DOHH2 (cell line): ENCODE measurements at regions not wholly inside any gene's neighbourhood (a gene's known extent, or its start where the extent isn't known, plus 50 kb on each side); places are given as distances from the start of the nearest gene placed in this dataset.

Experiments
- H3F3A ChIP-seq: fragments of 200-600 bp; sonication (generic), shearing (Covaris generic); 2 replicates; pipeline ENCODE4 v1.6.0; 2016; ENCODE audit warnings: antibody characterized with exemption, mild to moderate bottlenecking; ENCODE audit not compliant: control insufficient read depth, insufficient read depth
- H3K27ac ChIP-seq: fragments of 200-600 bp; sonication (generic); 2 replicates; pipeline ENCODE4 v1.5.1; 2014; ENCODE audit warnings: low read depth, mild to moderate bottlenecking, low read length, moderate library complexity
- H3K27me3 ChIP-seq: fragments of 200-600 bp; sonication (generic); 2 replicates; pipeline ENCODE4 v1.6.1; 2014; ENCODE audit warnings: mild to moderate bottlenecking, low read length, mixed read lengths; ENCODE audit not compliant: control insufficient read depth
- H3K36me3 ChIP-seq: fragments of 200-600 bp; sonication (generic); 2 replicates; pipeline ENCODE4 v1.6.1; 2014; ENCODE audit warnings: mild to moderate bottlenecking, low read length, moderate library complexity, mixed read lengths; ENCODE audit not compliant: control insufficient read depth
- H3K4me1 ChIP-seq: fragments of 200-600 bp; sonication (generic); 2 replicates; pipeline ENCODE4 v1.6.1; 2014; ENCODE audit warnings: mild to moderate bottlenecking, low read length, mixed read lengths; ENCODE audit not compliant: control insufficient read depth
- H3K4me2 ChIP-seq: fragments of 200-600 bp; sonication (generic); 2 replicates; pipeline ENCODE4 v1.6.0; 2014; ENCODE audit warnings: mild to moderate bottlenecking, low read length, moderate library complexity
- H3K4me3 ChIP-seq: fragments of 200-600 bp; sonication (generic); 2 replicates; pipeline ENCODE4 v1.5.1; 2014; ENCODE audit warnings: mild to moderate bottlenecking, low read length, mixed read lengths
- H3K79me2 ChIP-seq: fragments of 200-600 bp; sonication (generic); 2 replicates; pipeline ENCODE4 v1.6.1; 2014; ENCODE audit warnings: mild to moderate bottlenecking, low read length, mixed read lengths; ENCODE audit not compliant: control insufficient read depth
- H3K9me2 ChIP-seq: fragments of 200-600 bp; sonication (generic); replicated peaks from 2 replicates; pipeline ENCODE4 v1.6.1; 2014; ENCODE audit warnings: mild to moderate bottlenecking, low read length, mixed read lengths; ENCODE audit not compliant: control insufficient read depth
- H3K9me3 ChIP-seq: fragments of 200-600 bp; sonication (generic); 2 replicates; pipeline ENCODE4 v1.6.1; 2014; ENCODE audit warnings: antibody characterized with exemption, low read length, mixed read lengths; ENCODE audit not compliant: control insufficient read depth, insufficient read depth
- H4K20me1 ChIP-seq: fragments of 200-600 bp; sonication (generic); 2 replicates; pipeline ENCODE4 v1.6.0; 2014; ENCODE audit warnings: low read depth, mild to moderate bottlenecking, antibody characterized with exemption, low read length, moderate library complexity; ENCODE audit not compliant: control insufficient read depth, insufficient read depth
- CTCF ChIP-seq: fragments of 200-600 bp; sonication (generic); IDR thresholded peaks from one replicate; pipeline ENCODE4 v1.5.1; 2014; ENCODE audit warnings: antibody characterized with exemption, mild to moderate bottlenecking, low read depth, low read length; ENCODE audit not compliant: poor library complexity, severe bottlenecking
- EZH2phosphoT487 ChIP-seq: fragments of 200-600 bp; sonication (generic); IDR thresholded peaks from 2 replicates; pipeline ENCODE4 v1.6.1; 2017; ENCODE audit warnings: borderline replicate concordance, mild to moderate bottlenecking, antibody characterized with exemption, low read length, moderate library complexity, mixed read lengths

DNA sequence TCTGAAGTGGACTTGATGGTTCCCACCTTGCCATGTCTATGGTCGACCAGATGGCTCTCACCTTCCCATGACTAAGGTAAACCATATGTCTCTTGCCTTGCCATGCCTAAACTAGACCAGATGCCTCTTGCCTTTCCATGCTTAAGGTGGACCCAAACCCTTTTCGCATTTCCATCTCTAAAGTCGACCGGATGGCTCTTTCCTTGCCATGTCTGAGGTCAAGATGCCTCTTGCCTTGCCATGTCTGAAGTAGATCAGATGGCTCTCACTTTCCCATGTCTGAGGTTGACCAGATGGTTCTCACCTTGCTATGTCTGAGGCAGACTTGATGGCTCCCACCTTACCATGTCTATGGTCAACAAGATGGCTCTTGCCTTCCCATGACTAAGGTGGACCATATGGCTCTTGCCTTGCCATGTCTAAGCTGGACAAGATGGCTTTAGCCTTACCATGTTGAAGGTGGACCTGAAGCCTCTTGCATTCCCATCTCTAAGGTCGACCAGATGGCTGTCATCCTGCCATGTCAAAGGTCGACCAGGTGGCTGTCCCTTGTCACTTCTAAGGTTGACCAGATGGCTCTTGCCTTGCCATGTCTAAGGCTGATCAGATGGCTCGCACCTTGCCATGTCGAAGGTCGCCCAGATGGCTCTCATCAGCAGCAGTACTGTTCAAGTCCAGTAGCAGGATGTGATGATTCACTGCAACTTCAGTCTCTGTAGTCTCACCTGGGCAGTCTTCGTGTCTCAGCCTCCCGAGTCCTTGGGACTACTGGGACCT lies 1439.4 kb downstream of the UQCRFS1 start:
- Histone ChIP-seq H3F3A (no peaks in the 10 kb centered on the region), H3K9me3 (peaks cover 8% of the 10 kb centered on the region; the same call in 1 of the 2 replicates), H3K79me2 (no peaks in the 10 kb centered on the region), H4K20me1 (no peaks in the 10 kb centered on the region), H3K27me3 (no peaks in the 10 kb centered on the region), H3K27ac (no peak overlapping the region), H3K4me3 (no peak overlapping the region), H3K4me1 (no peaks in the 10 kb centered on the region), H3K4me2 (no peak overlapping the region), H3K9me2 (no peaks in the 10 kb centered on the region), H3K36me3 (peaks cover 32% of the 10 kb centered on the region)
- TF ChIP-seq CTCF (no peak), EZH2phosphoT487 (no peak)

GRCh38 chr19:27772059-27772458 lies 1440.9 kb downstream of the UQCRFS1 start:
- H3K27me3 ChIP-seq = no peaks in the 10 kb centered on the region
- H3K27ac ChIP-seq = no peak overlapping the region
- H3K4me2 ChIP-seq = no peak overlapping the region
- H3K9me2 ChIP-seq = no peaks in the 10 kb centered on the region
- H4K20me1 ChIP-seq = no peaks in the 10 kb centered on the region
- no peaks in the 10 kb centered on the region for H3K79me2 ChIP-seq
- H3K4me3 ChIP-seq = no peak overlapping the region
- no peaks in the 10 kb centered on the region for H3K4me1 ChIP-seq
- H3K36me3 ChIP-seq = peaks cover 32% of the 10 kb centered on the region
- no peaks in the 10 kb centered on the region for H3F3A ChIP-seq
- TF ChIP-seq CTCF (no peak), EZH2phosphoT487 (no peak)
- H3K9me3 ChIP-seq = peaks cover 12% of the 10 kb centered on the region; the same call in 1 of the 2 replicates

DNA sequence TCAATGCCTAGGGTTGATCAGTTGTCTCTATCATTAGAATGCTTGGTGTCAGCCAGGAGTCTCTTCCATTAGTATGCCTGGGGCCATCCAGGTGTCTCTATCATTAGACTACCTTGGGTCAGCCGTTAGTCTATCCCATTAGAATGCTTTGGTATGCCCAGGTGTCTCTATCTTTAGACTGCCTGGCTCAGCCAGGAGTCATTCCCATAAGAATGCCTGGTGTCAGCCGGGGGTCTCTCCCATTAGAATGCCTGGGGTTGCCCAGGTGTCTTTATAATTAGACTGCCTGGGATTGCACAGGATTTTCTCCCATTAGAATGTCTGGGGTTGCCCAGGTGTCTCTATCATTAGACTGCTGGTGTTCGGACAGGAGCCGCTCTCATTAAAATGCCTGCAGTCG lies 1442.9 kb downstream of the UQCRFS1 start:
- Histone ChIP-seq H3K4me1 (no peaks in the 10 kb centered on the region), H3K9me2 (no peaks in the 10 kb centered on the region), H3K36me3 (peaks cover 24% of the 10 kb centered on the region), H3K27me3 (no peaks in the 10 kb centered on the region), H3K4me3 (no peak overlapping the region), H3K9me3 (peaks cover 12% of the 10 kb centered on the region; the same call in 1 of the 2 replicates), H4K20me1 (no peaks in the 10 kb centered on the region), H3F3A (no peaks in the 10 kb centered on the region), H3K4me2 (no peak overlapping the region), H3K79me2 (no peaks in the 10 kb centered on the region), H3K27ac (no peak overlapping the region)
- TF ChIP-seq CTCF (no peak), EZH2phosphoT487 (no peak)
